ENCODE measurements at regions not wholly inside any gene's neighbourhood (a gene's known extent, or its start where the extent isn't known, plus 50 kb on each side); places are given as distances from the start of the nearest gene placed in this dataset.
"Not testable (repeated sequence)": the region's sequence is repeated elsewhere in the genome, so short reads cannot be mapped to it uniquely, and the experiment has no call there.

- H3K9me3 Mint-ChIP-seq; DNase-seq (ENCODE audit: low read depth, low spot score); H3K27ac Mint-ChIP-seq (ENCODE audit: unreplicated experiment); H3K36me3 Mint-ChIP-seq (ENCODE audit: low read depth); H3K27me3 Mint-ChIP-seq (ENCODE audit: low read depth); H3K4me3 Mint-ChIP-seq; H3K4me1 Mint-ChIP-seq: not testable (repeated sequence)
These were observed 346.0 kb downstream of the CNTNAP3B start for GRCh38 chr9:41783070-41783810.

DNA sequence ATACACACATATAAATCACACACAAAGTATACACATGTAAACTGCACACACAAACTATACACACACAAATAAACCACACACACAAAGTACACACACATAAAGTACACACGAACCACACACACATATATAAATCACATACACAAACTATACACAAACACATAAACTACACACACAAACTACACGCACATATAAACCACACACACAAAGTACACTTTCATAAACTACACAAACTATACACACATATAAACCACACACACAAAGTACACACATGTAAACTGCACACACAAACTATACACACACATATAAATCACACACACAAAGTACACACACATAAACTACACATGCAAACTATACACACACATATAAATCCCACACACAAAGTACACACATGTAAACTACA lies 347.3 kb downstream of the CNTNAP3B start:
- H3K27me3 Mint-ChIP-seq (ENCODE audit: low read depth); H3K9me3 Mint-ChIP-seq; H3K36me3 Mint-ChIP-seq (ENCODE audit: low read depth); H3K4me1 Mint-ChIP-seq; H3K27ac Mint-ChIP-seq (ENCODE audit: unreplicated experiment); DNase-seq (ENCODE audit: low read depth, low spot score); H3K4me3 Mint-ChIP-seq: not testable (repeated sequence)

DNA sequence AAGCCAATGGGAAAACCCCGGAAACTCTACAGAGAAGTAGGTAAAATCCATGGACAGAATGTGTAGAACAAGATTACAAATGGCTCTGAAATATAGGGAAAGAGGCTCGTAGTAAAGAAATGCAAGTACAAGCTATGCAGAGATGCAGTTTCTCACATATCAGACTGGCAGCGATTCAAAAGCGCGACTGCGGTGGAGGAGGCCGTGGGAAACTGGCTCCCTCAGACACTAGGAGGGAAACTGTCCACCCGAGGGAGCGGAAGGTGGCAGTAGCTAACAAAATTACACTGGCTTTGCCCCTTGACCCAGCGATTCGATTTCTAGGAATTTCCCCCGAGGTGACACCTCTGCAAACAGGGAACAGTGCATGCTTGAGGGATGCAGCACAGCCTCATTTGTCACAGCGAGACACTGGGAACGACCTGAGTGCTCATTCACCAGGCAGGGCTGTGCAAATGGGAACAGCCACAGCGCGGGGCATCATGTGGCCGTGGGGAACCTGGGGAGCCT lies 349.3 kb downstream of the CNTNAP3B start:
- H3K4me1 Mint-ChIP-seq; H3K4me3 Mint-ChIP-seq; H3K9me3 Mint-ChIP-seq; H3K36me3 Mint-ChIP-seq (ENCODE audit: low read depth); H3K27ac Mint-ChIP-seq (ENCODE audit: unreplicated experiment); H3K27me3 Mint-ChIP-seq (ENCODE audit: low read depth); DNase-seq (ENCODE audit: low read depth, low spot score): not testable (repeated sequence)

DNA sequence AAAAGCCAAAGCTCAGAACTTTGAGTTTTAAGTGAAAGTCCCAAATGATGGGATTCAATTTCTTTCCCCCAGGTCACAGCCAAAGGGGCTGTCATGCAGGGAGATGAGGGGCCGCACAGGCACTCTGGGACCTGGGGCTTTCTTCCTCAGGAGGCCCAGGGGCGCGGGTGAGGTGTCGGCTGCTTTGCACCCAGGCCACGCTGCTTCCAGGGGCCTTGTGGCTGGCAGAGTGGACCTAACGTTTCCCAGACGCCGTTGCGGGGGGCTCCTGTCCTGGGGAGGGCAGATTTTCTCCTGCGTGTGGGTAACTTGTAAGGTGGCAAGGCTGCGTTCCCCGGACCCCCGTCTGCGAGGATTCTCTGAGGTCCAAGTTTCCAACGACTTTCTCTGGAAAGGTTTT lies 350.0 kb downstream of the CNTNAP3B start:
- H3K27me3 Mint-ChIP-seq (ENCODE audit: low read depth); H3K4me1 Mint-ChIP-seq; H3K27ac Mint-ChIP-seq (ENCODE audit: unreplicated experiment); H3K9me3 Mint-ChIP-seq; H3K36me3 Mint-ChIP-seq (ENCODE audit: low read depth); DNase-seq (ENCODE audit: low read depth, low spot score); H3K4me3 Mint-ChIP-seq: not testable (repeated sequence)

GRCh38 chr9:41778535-41779071 lies 350.6 kb downstream of the CNTNAP3B start:
- not testable (repeated sequence) for H3K9me3 Mint-ChIP-seq; DNase-seq (ENCODE audit: low read depth, low spot score)

DNA sequence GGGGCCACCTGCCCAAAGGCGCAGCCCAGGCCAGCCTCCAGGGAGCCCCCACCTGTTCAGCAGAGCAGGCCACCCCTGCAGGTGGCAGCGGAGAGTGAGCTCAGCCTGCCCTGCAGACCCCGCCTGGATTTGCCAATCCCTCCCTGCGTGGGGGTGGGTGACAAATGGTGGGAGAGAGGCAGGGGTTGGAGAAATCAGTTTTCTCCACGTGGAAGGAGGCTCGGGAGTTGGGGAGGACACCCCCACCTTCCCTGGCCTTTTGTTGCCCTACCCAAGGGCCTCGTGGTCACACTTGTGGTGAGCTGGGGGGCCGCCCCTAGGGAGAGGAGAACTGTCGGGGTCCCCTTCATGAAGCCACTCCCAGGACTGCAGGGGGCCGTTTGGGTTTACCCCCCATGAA lies 351.7 kb downstream of the CNTNAP3B start:
- not testable (repeated sequence) for H3K36me3 Mint-ChIP-seq (ENCODE audit: low read depth); H3K9me3 Mint-ChIP-seq; H3K4me1 Mint-ChIP-seq; H3K27me3 Mint-ChIP-seq (ENCODE audit: low read depth); DNase-seq (ENCODE audit: low read depth, low spot score); H3K4me3 Mint-ChIP-seq; H3K27ac Mint-ChIP-seq (ENCODE audit: unreplicated experiment)

More at GRCh38 chr9:41778535-41779071, 350.6 kb downstream of the CNTNAP3B start:
- H3K36me3 Mint-ChIP-seq (ENCODE audit: low read depth); H3K27ac Mint-ChIP-seq (ENCODE audit: unreplicated experiment); H3K4me3 Mint-ChIP-seq; H3K27me3 Mint-ChIP-seq (ENCODE audit: low read depth); H3K4me1 Mint-ChIP-seq: not testable (repeated sequence)

DNA sequence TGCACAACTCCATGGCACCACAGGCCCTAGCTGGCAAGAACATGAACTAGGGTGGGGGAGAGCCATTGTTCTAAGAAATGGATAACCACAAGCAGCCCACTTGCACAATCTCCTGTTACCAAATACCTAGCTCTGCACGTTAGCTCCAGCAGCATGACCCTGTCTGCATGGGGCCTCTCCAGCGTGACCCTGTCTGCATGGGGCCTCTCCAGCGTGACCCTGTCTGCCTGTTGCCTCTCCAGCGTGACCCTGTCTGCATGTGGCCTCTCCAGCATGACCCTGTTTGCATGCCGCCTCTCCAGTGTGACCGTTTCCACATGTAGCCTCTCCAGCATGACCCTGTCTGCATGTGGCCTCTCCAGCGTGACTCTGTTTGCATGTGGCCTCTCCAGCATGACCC lies 356.7 kb downstream of the CNTNAP3B start:
- H3K27ac Mint-ChIP-seq (ENCODE audit: unreplicated experiment), result not testable (repeated sequence)

GRCh38 chr9:41771693-41772092 lies 357.5 kb downstream of the CNTNAP3B start:
- H3K27ac Mint-ChIP-seq (ENCODE audit: unreplicated experiment); DNase-seq (ENCODE audit: low read depth, low spot score); H3K27me3 Mint-ChIP-seq (ENCODE audit: low read depth); H3K4me3 Mint-ChIP-seq; H3K36me3 Mint-ChIP-seq (ENCODE audit: low read depth); H3K9me3 Mint-ChIP-seq; H3K4me1 Mint-ChIP-seq: not testable (repeated sequence)

More for the DNA sequence above, 356.7 kb downstream of the CNTNAP3B start:
- H3K4me3 Mint-ChIP-seq; H3K27me3 Mint-ChIP-seq (ENCODE audit: low read depth); H3K36me3 Mint-ChIP-seq (ENCODE audit: low read depth); DNase-seq (ENCODE audit: low read depth, low spot score); H3K4me1 Mint-ChIP-seq; H3K9me3 Mint-ChIP-seq: not testable (repeated sequence)

- not testable (repeated sequence) for H3K27me3 Mint-ChIP-seq (ENCODE audit: low read depth); DNase-seq (ENCODE audit: low read depth, low spot score); H3K4me1 Mint-ChIP-seq; H3K4me3 Mint-ChIP-seq; H3K9me3 Mint-ChIP-seq; H3K27ac Mint-ChIP-seq (ENCODE audit: unreplicated experiment); H3K36me3 Mint-ChIP-seq (ENCODE audit: low read depth)
These were observed 374.4 kb downstream of the CNTNAP3B start for GRCh38 chr9:41754822-41755221.

- peak overlapping the region; percentile 87 for H3K27ac Mint-ChIP-seq (ENCODE audit: unreplicated experiment)
- not testable (repeated sequence) for H3K9me3 Mint-ChIP-seq; H3K4me3 Mint-ChIP-seq; H3K36me3 Mint-ChIP-seq (ENCODE audit: low read depth); DNase-seq (ENCODE audit: low read depth, low spot score); H3K4me1 Mint-ChIP-seq; H3K27me3 Mint-ChIP-seq (ENCODE audit: low read depth)
These were observed 374.8 kb downstream of the CNTNAP3B start for GRCh38 chr9:41754403-41754802.

- not testable (repeated sequence) for H3K36me3 Mint-ChIP-seq (ENCODE audit: low read depth); H3K27me3 Mint-ChIP-seq (ENCODE audit: low read depth); H3K27ac Mint-ChIP-seq (ENCODE audit: unreplicated experiment); H3K4me1 Mint-ChIP-seq; DNase-seq (ENCODE audit: low read depth, low spot score); H3K4me3 Mint-ChIP-seq; H3K9me3 Mint-ChIP-seq
These were observed 387.3 kb downstream of the CNTNAP3B start for GRCh38 chr9:41741897-41742296.

- peak overlapping the region; percentile 57 for H3K4me3 Mint-ChIP-seq
- not testable (repeated sequence) for H3K4me1 Mint-ChIP-seq; H3K36me3 Mint-ChIP-seq (ENCODE audit: low read depth); DNase-seq (ENCODE audit: low read depth, low spot score); H3K27me3 Mint-ChIP-seq (ENCODE audit: low read depth); H3K9me3 Mint-ChIP-seq
- H3K27ac Mint-ChIP-seq (ENCODE audit: unreplicated experiment), result peak overlapping the region; percentile 83
These were observed 388.1 kb downstream of the CNTNAP3B start for GRCh38 chr9:41741173-41741572.

GRCh38 chr9:41738681-41739080 lies 390.5 kb downstream of the CNTNAP3B start:
- not testable (repeated sequence) for H3K4me1 Mint-ChIP-seq; DNase-seq (ENCODE audit: low read depth, low spot score); H3K9me3 Mint-ChIP-seq; H3K4me3 Mint-ChIP-seq; H3K36me3 Mint-ChIP-seq (ENCODE audit: low read depth); H3K27me3 Mint-ChIP-seq (ENCODE audit: low read depth); H3K27ac Mint-ChIP-seq (ENCODE audit: unreplicated experiment)

DNA sequence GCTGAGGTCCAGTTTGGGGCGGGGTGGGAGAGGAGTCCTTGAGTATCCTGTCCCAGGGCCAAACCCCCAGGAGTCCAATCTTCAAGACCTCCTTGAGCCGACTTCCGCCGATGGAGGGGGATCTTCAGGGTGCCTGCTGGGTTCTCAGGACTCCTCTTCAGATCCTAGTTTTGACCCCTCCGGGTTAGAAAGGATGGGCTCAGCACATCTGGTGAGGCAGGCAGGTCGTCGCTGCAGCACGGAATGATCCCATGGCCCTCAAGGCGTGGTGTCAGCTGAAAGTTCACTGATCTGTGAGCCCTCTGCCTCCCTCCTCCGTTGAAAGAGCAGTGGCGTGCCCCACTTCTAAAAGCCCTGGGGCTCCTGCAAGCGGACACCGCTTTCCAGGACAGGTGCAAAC lies 430.0 kb downstream of the CNTNAP3B start:
- not testable (repeated sequence) for H3K4me3 Mint-ChIP-seq; H3K36me3 Mint-ChIP-seq (ENCODE audit: low read depth); H3K4me1 Mint-ChIP-seq; H3K27me3 Mint-ChIP-seq (ENCODE audit: low read depth); DNase-seq (ENCODE audit: low read depth, low spot score); H3K27ac Mint-ChIP-seq (ENCODE audit: unreplicated experiment); H3K9me3 Mint-ChIP-seq

All from neural crest cell (in vitro differentiated cells).